ENCODE measurements at regions not wholly inside any gene's neighbourhood (a gene's known extent, or its start where the extent isn't known, plus 50 kb on each side); places are given as distances from the start of the nearest gene placed in this dataset.

DNA sequence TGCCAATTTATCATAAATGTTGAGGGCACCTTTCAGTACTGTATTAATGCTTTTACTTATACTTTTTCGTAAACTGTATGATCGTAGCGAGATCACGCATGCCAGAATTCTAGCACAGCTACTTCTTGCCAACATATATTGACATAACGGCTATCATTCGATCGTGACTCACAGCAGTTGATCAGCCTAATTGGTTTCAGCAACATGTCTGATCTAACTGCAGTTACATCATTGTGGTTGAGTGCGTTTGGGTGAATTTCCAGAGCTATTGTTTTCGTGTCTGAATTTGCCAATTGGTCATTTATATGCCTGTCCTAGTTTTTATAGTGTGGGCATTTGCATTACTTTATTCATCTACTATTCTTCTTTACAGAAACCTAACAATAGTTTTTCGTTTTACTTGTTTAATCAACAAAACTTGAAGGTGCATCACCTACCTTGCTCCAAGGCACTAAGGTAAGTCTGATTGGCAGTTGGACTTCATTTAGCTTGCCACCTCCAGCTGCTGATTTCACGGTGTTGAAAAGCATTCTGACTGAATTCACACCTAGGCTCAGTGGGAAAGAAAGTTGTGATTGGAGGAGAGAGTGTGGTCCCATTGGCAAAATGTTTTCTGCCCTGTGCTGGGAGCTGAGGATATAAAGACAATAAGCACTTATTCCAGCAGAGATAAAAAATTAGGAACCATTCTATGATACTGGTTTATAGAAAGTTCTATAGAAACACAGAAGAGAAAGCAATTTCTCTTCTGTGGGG is 120.9 kb upstream of the RGMA start:
- no peak for TF ChIP-seq EZH2 (IDR thresholded peaks at IDR 0.05; ENCODE audit: borderline replicate concordance, control insufficient read depth, low read depth, low read length)
- TF ChIP-seq, protein P1, sequence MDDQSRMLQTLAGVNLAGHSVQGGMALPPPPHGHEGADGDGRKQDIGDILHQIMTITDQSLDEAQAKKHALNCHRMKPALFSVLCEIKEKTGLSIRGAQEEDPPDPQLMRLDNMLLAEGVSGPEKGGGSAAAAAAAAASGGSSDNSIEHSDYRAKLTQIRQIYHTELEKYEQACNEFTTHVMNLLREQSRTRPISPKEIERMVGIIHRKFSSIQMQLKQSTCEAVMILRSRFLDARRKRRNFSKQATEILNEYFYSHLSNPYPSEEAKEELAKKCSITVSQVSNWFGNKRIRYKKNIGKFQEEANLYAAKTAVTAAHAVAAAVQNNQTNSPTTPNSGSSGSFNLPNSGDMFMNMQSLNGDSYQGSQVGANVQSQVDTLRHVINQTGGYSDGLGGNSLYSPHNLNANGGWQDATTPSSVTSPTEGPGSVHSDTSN (IDR thresholded peaks at IDR 0.05; ENCODE audit: insufficient replicate concordance, low read depth, low read length), result no peak
- TF ChIP-seq, protein P2, sequence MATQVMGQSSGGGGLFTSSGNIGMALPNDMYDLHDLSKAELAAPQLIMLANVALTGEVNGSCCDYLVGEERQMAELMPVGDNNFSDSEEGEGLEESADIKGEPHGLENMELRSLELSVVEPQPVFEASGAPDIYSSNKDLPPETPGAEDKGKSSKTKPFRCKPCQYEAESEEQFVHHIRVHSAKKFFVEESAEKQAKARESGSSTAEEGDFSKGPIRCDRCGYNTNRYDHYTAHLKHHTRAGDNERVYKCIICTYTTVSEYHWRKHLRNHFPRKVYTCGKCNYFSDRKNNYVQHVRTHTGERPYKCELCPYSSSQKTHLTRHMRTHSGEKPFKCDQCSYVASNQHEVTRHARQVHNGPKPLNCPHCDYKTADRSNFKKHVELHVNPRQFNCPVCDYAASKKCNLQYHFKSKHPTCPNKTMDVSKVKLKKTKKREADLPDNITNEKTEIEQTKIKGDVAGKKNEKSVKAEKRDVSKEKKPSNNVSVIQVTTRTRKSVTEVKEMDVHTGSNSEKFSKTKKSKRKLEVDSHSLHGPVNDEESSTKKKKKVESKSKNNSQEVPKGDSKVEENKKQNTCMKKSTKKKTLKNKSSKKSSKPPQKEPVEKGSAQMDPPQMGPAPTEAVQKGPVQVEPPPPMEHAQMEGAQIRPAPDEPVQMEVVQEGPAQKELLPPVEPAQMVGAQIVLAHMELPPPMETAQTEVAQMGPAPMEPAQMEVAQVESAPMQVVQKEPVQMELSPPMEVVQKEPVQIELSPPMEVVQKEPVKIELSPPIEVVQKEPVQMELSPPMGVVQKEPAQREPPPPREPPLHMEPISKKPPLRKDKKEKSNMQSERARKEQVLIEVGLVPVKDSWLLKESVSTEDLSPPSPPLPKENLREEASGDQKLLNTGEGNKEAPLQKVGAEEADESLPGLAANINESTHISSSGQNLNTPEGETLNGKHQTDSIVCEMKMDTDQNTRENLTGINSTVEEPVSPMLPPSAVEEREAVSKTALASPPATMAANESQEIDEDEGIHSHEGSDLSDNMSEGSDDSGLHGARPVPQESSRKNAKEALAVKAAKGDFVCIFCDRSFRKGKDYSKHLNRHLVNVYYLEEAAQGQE (IDR thresholded peaks at IDR 0.05; ENCODE audit: low read depth, low read length), result no peak
- TF ChIP-seq YY1 (IDR thresholded peaks at IDR 0.05; ENCODE audit: low read depth, low read length), result no peak
- TF ChIP-seq GABPA (IDR thresholded peaks at IDR 0.05; ENCODE audit: low read depth), result no peak
- no peak for TF ChIP-seq POU2F2 (IDR thresholded peaks at IDR 0.05; ENCODE audit: borderline replicate concordance, low read depth, low read length)

Data from GM12878 (cell line).